ENCODE measurements at regions not wholly inside any gene's neighbourhood (a gene's known extent, or its start where the extent isn't known, plus 50 kb on each side); places are given as distances from the start of the nearest gene placed in this dataset.

- no peak overlapping the region for H3K9ac ChIP-seq (ENCODE audit: low read length)
- no peak overlapping the region for H3K56ac ChIP-seq (ENCODE audit: low read length)
- no peaks in the 10 kb centered on the region for H3K36me3 ChIP-seq (ENCODE audit: control insufficient read depth, insufficient read depth, low read length)
- DNase-seq = no peak
- H2BK15ac ChIP-seq (replicated peaks; ENCODE audit: low read depth) = no peak overlapping the region
- no peak overlapping the region for H2BK5ac ChIP-seq (ENCODE audit: low read length)
- no peak overlapping the region for H2AK5ac ChIP-seq (ENCODE audit: low read length)
- H3K18ac ChIP-seq (ENCODE audit: low read length) = no peak overlapping the region
- no CpG with 5 or more reads among the region's 5 CpGs for WGBS (ENCODE audit: extremely low coverage, insufficient coverage, low lambda C conversion rate)
- no peaks in the 10 kb centered on the region for H3K79me2 ChIP-seq (ENCODE audit: control insufficient read depth, insufficient read depth, low read length)
- no peak overlapping the region for H3K27ac ChIP-seq (ENCODE audit: low read depth, low read length)
- no peak overlapping the region for H3K4me3 ChIP-seq (ENCODE audit: low read length)
- no peak overlapping the region for H4K5ac ChIP-seq (ENCODE audit: low read length)
- no peak overlapping the region for H3K4me2 ChIP-seq (ENCODE audit: low read length)
- H3K4ac ChIP-seq (ENCODE audit: low read depth, low read length) = no peak overlapping the region
- H3K4me1 ChIP-seq (ENCODE audit: control insufficient read depth, low read depth, low read length) = no peaks in the 10 kb centered on the region
- no peak overlapping the region for H3K23ac ChIP-seq (ENCODE audit: low read length)
- no peak overlapping the region for H2BK120ac ChIP-seq (ENCODE audit: low read depth, low read length)
- H3K79me1 ChIP-seq (ENCODE audit: low read length) = no peaks in the 10 kb centered on the region
- H4K8ac ChIP-seq (ENCODE audit: low read depth, low read length) = no peak overlapping the region
- no peaks in the 10 kb centered on the region for H3K27me3 ChIP-seq (ENCODE audit: insufficient read depth, low read length, poor library complexity)
Observed at GRCh38 chr10:130998046-130998435, 313.5 kb downstream of the TCERG1L start.

DNA sequence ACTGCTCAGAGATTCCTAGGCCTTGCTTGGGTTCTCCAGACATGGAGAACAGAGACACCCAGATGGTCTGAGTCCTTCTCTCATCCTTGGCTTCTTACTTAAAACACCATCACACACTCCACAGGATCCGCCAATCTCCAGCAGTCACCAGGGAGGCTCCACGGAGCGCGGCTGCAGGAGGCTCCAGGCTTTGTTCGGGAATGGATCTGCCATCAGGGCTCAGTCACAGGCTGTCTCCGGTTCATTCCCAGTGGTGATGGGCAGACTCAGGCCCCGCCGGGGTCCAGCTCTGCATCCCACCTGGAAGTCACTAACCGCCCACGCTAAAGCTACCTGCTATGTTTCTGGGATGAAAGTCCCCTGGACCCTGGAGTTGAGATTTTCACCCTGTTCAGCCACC lies 312.9 kb downstream of the TCERG1L start:
- no peak overlapping the region for H3K23ac ChIP-seq (ENCODE audit: low read length)
- no CpG with 5 or more reads among the region's 10 CpGs for WGBS (ENCODE audit: extremely low coverage, insufficient coverage, low lambda C conversion rate)
- no peak overlapping the region for H4K5ac ChIP-seq (ENCODE audit: low read length)
- DNase-seq = no peak
- H3K79me2 ChIP-seq (ENCODE audit: control insufficient read depth, insufficient read depth, low read length) = no peaks in the 10 kb centered on the region
- H3K27me3 ChIP-seq (ENCODE audit: insufficient read depth, low read length, poor library complexity) = no peaks in the 10 kb centered on the region
- H3K4ac ChIP-seq (ENCODE audit: low read depth, low read length) = no peak overlapping the region
- H3K27ac ChIP-seq (ENCODE audit: low read depth, low read length) = no peak overlapping the region
- no peak overlapping the region for H2BK120ac ChIP-seq (ENCODE audit: low read depth, low read length)
- H3K79me1 ChIP-seq (ENCODE audit: low read length) = no peaks in the 10 kb centered on the region
- H4K8ac ChIP-seq (ENCODE audit: low read depth, low read length) = no peak overlapping the region
- no peak overlapping the region for H3K4me2 ChIP-seq (ENCODE audit: low read length)
- no peak overlapping the region for H2AK5ac ChIP-seq (ENCODE audit: low read length)
- no peak overlapping the region for H2BK15ac ChIP-seq (replicated peaks; ENCODE audit: low read depth)
- H3K18ac ChIP-seq (ENCODE audit: low read length) = no peak overlapping the region
- no peak overlapping the region for H3K4me3 ChIP-seq (ENCODE audit: low read length)
- H3K56ac ChIP-seq (ENCODE audit: low read length) = no peak overlapping the region
- H3K4me1 ChIP-seq (ENCODE audit: control insufficient read depth, low read depth, low read length) = no peaks in the 10 kb centered on the region
- no peak overlapping the region for H2BK5ac ChIP-seq (ENCODE audit: low read length)
- H3K9ac ChIP-seq (ENCODE audit: low read length) = no peak overlapping the region
- H3K36me3 ChIP-seq (ENCODE audit: control insufficient read depth, insufficient read depth, low read length) = no peaks in the 10 kb centered on the region

GRCh38 chr10:130999376-131000202 lies 311.9 kb downstream of the TCERG1L start:
- Histone ChIP-seq H3K36me3 (ENCODE audit: control insufficient read depth, insufficient read depth, low read length) (no peaks in the 10 kb centered on the region), H3K56ac (ENCODE audit: low read length) (no peak overlapping the region), H2BK5ac (ENCODE audit: low read length) (no peak overlapping the region), H2BK15ac (replicated peaks; ENCODE audit: low read depth) (no peak overlapping the region), H4K5ac (ENCODE audit: low read length) (no peak overlapping the region), H3K4me2 (ENCODE audit: low read length) (no peak overlapping the region), H3K4me1 (ENCODE audit: control insufficient read depth, low read depth, low read length) (no peaks in the 10 kb centered on the region), H3K18ac (ENCODE audit: low read length) (no peak overlapping the region), H3K23ac (ENCODE audit: low read length) (no peak overlapping the region), H3K79me1 (ENCODE audit: low read length) (no peaks in the 10 kb centered on the region), H3K27me3 (ENCODE audit: insufficient read depth, low read length, poor library complexity) (no peaks in the 10 kb centered on the region), H3K27ac (ENCODE audit: low read depth, low read length) (no peak overlapping the region), H2AK5ac (ENCODE audit: low read length) (no peak overlapping the region), H3K4ac (ENCODE audit: low read depth, low read length) (no peak overlapping the region), H3K9ac (ENCODE audit: low read length) (no peak overlapping the region), H2BK120ac (ENCODE audit: low read depth, low read length) (no peak overlapping the region), H3K4me3 (ENCODE audit: low read length) (no peak overlapping the region), H4K8ac (ENCODE audit: low read depth, low read length) (no peak overlapping the region), H3K79me2 (ENCODE audit: control insufficient read depth, insufficient read depth, low read length) (no peaks in the 10 kb centered on the region)
- no peak for DNase-seq
- WGBS (ENCODE audit: extremely low coverage, insufficient coverage, low lambda C conversion rate) = no CpG with 5 or more reads among the region's 11 CpGs

- no peaks in the 10 kb centered on the region for H3K79me1 ChIP-seq (ENCODE audit: low read length)
- H3K4me2 ChIP-seq (ENCODE audit: low read length) = no peak overlapping the region
- H3K79me2 ChIP-seq (ENCODE audit: control insufficient read depth, insufficient read depth, low read length) = no peaks in the 10 kb centered on the region
- H3K56ac ChIP-seq (ENCODE audit: low read length) = no peak overlapping the region
- H3K27ac ChIP-seq (ENCODE audit: low read depth, low read length) = no peak overlapping the region
- no peak overlapping the region for H3K4ac ChIP-seq (ENCODE audit: low read depth, low read length)
- H4K5ac ChIP-seq (ENCODE audit: low read length) = no peak overlapping the region
- no CpG with 5 or more reads among the region's 6 CpGs for WGBS (ENCODE audit: extremely low coverage, insufficient coverage, low lambda C conversion rate)
- H3K4me3 ChIP-seq (ENCODE audit: low read length) = no peak overlapping the region
- H2BK5ac ChIP-seq (ENCODE audit: low read length) = no peak overlapping the region
- no peak overlapping the region for H2BK15ac ChIP-seq (replicated peaks; ENCODE audit: low read depth)
- no peaks in the 10 kb centered on the region for H3K27me3 ChIP-seq (ENCODE audit: insufficient read depth, low read length, poor library complexity)
- no peak overlapping the region for H2AK5ac ChIP-seq (ENCODE audit: low read length)
- no peak overlapping the region for H3K18ac ChIP-seq (ENCODE audit: low read length)
- H3K4me1 ChIP-seq (ENCODE audit: control insufficient read depth, low read depth, low read length) = no peaks in the 10 kb centered on the region
- no peak for DNase-seq
- H3K36me3 ChIP-seq (ENCODE audit: control insufficient read depth, insufficient read depth, low read length) = no peaks in the 10 kb centered on the region
- H3K9ac ChIP-seq (ENCODE audit: low read length) = no peak overlapping the region
- no peak overlapping the region for H4K8ac ChIP-seq (ENCODE audit: low read depth, low read length)
- H3K23ac ChIP-seq (ENCODE audit: low read length) = no peak overlapping the region
- H2BK120ac ChIP-seq (ENCODE audit: low read depth, low read length) = no peak overlapping the region
Observed at GRCh38 chr10:131000244-131000643, 311.3 kb downstream of the TCERG1L start.

- Histone ChIP-seq H3K4me2 (ENCODE audit: low read length) (no peak overlapping the region), H2BK5ac (ENCODE audit: low read length) (no peak overlapping the region), H2BK120ac (ENCODE audit: low read depth, low read length) (no peak overlapping the region), H3K18ac (ENCODE audit: low read length) (no peak overlapping the region), H3K4me1 (ENCODE audit: control insufficient read depth, low read depth, low read length) (no peaks in the 10 kb centered on the region), H3K79me1 (ENCODE audit: low read length) (no peaks in the 10 kb centered on the region), H3K27me3 (ENCODE audit: insufficient read depth, low read length, poor library complexity) (no peaks in the 10 kb centered on the region), H3K9ac (ENCODE audit: low read length) (no peak overlapping the region), H3K36me3 (ENCODE audit: control insufficient read depth, insufficient read depth, low read length) (no peaks in the 10 kb centered on the region), H3K4me3 (ENCODE audit: low read length) (no peak overlapping the region), H3K23ac (ENCODE audit: low read length) (no peak overlapping the region), H4K8ac (ENCODE audit: low read depth, low read length) (no peak overlapping the region), H2AK5ac (ENCODE audit: low read length) (no peak overlapping the region), H4K5ac (ENCODE audit: low read length) (no peak overlapping the region), H3K56ac (ENCODE audit: low read length) (no peak overlapping the region), H3K4ac (ENCODE audit: low read depth, low read length) (no peak overlapping the region), H3K79me2 (ENCODE audit: control insufficient read depth, insufficient read depth, low read length) (no peaks in the 10 kb centered on the region), H3K27ac (ENCODE audit: low read depth, low read length) (no peak overlapping the region), H2BK15ac (replicated peaks; ENCODE audit: low read depth) (no peak overlapping the region)
- DNase-seq = no peak
- no CpG with 5 or more reads among the region's 4 CpGs for WGBS (ENCODE audit: extremely low coverage, insufficient coverage, low lambda C conversion rate)
Observed at GRCh38 chr10:131000743-131001142, 310.8 kb downstream of the TCERG1L start.

DNA sequence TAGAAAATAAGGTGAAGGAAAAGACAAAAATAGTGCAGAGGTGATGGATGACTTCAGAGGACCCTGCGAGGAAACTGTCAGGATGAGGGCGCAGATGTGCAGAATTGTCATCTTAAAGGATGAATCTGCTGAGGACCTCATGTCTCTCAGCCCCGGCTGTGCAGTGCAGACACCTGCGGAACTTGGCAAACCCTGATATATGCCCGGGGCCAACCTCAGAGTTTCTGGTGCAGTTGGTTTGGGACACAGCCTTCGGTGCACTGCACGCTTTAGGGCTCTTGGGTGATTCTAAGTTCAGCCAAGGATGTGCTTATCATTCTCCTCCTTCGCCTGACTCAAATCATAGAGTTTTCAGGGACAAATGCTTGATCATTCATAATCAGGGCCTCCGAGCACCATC lies 310.1 kb downstream of the TCERG1L start:
- no peak overlapping the region for H2BK5ac ChIP-seq (ENCODE audit: low read length)
- no peak overlapping the region for H2BK15ac ChIP-seq (replicated peaks; ENCODE audit: low read depth)
- no peak overlapping the region for H3K23ac ChIP-seq (ENCODE audit: low read length)
- no peak overlapping the region for H3K4me3 ChIP-seq (ENCODE audit: low read length)
- no peak overlapping the region for H3K27ac ChIP-seq (ENCODE audit: low read depth, low read length)
- no peak overlapping the region for H3K9ac ChIP-seq (ENCODE audit: low read length)
- WGBS (ENCODE audit: extremely low coverage, insufficient coverage, low lambda C conversion rate) = no CpG with 5 or more reads among the region's 9 CpGs
- H3K36me3 ChIP-seq (ENCODE audit: control insufficient read depth, insufficient read depth, low read length) = no peaks in the 10 kb centered on the region
- H3K56ac ChIP-seq (ENCODE audit: low read length) = no peak overlapping the region
- no peak for DNase-seq
- no peak overlapping the region for H3K4ac ChIP-seq (ENCODE audit: low read depth, low read length)
- H4K8ac ChIP-seq (ENCODE audit: low read depth, low read length) = no peak overlapping the region
- no peak overlapping the region for H3K18ac ChIP-seq (ENCODE audit: low read length)
- no peaks in the 10 kb centered on the region for H3K4me1 ChIP-seq (ENCODE audit: control insufficient read depth, low read depth, low read length)
- H3K27me3 ChIP-seq (ENCODE audit: insufficient read depth, low read length, poor library complexity) = no peaks in the 10 kb centered on the region
- H4K5ac ChIP-seq (ENCODE audit: low read length) = no peak overlapping the region
- H2AK5ac ChIP-seq (ENCODE audit: low read length) = no peak overlapping the region
- no peak overlapping the region for H3K4me2 ChIP-seq (ENCODE audit: low read length)
- H3K79me1 ChIP-seq (ENCODE audit: low read length) = no peaks in the 10 kb centered on the region
- no peak overlapping the region for H2BK120ac ChIP-seq (ENCODE audit: low read depth, low read length)
- H3K79me2 ChIP-seq (ENCODE audit: control insufficient read depth, insufficient read depth, low read length) = no peaks in the 10 kb centered on the region

Data from mesendoderm (in vitro differentiated cells).